WTC11 (cell line): ENCODE measurements at regions not wholly inside any gene's neighbourhood (a gene's known extent, or its start where the extent isn't known, plus 50 kb on each side); places are given as distances from the start of the nearest gene placed in this dataset.

ENCODE experiments used
- CBFB ChIP-seq: sonication (generic); formaldehyde crosslinking; IDR thresholded peaks from 2 replicates; pipeline ENCODE4 v1.8.1; 2022; ENCODE audit warnings: mild to moderate bottlenecking, low read depth, missing genetic modification reagents
- FOXP1 ChIP-seq: sonication (generic); formaldehyde crosslinking; IDR thresholded peaks from 2 replicates; pipeline ENCODE4 v1.8.0; 2022; ENCODE audit warnings: missing genetic modification reagents, mild to moderate bottlenecking, moderate library complexity, borderline replicate concordance
- JUN ChIP-seq: sonication (generic); formaldehyde crosslinking; IDR thresholded peaks from 2 replicates; pipeline ENCODE4 v1.8.0; 2023; ENCODE audit warnings: mild to moderate bottlenecking, missing genetic modification reagents
- NR2C2 ChIP-seq: sonication (generic); formaldehyde crosslinking; IDR thresholded peaks from 2 replicates; pipeline ENCODE4 v1.8.0; 2022; ENCODE audit warnings: mild to moderate bottlenecking, missing genetic modification reagents
- NR3C1 ChIP-seq: sonication (generic); formaldehyde crosslinking; conservative IDR thresholded peaks from 2 replicates; pipeline ENCODE4 v1.8.1; 2023; ENCODE audit warnings: low read depth, mild to moderate bottlenecking, missing genetic modification reagents
- TCF7 ChIP-seq: sonication (generic); formaldehyde crosslinking; IDR thresholded peaks from 2 replicates; pipeline ENCODE4 v1.8.0; 2022; ENCODE audit warnings: mild to moderate bottlenecking, low read depth, missing genetic modification reagents, moderate library complexity
- TP53 ChIP-seq: sonication (generic); formaldehyde crosslinking; IDR thresholded peaks from 2 replicates; pipeline ENCODE4 v1.8.1; 2023; ENCODE audit warnings: mild to moderate bottlenecking, missing genetic modification reagents
- TF ChIP-seq, protein P1 (sequence below): fragments of 200-600 bp; IDR thresholded peaks from 2 replicates; pipeline ENCODE4 v1.8.0; 2022; ENCODE audit warnings: antibody characterized with exemption
- TF ChIP-seq, protein P2 (sequence below): sonication (generic); formaldehyde crosslinking; IDR thresholded peaks from 2 replicates; pipeline ENCODE4 v1.8.0; 2022; ENCODE audit warnings: mild to moderate bottlenecking, missing genetic modification reagents
- TF ChIP-seq, protein P3 (sequence below): sonication (generic); formaldehyde crosslinking; IDR thresholded peaks from 2 replicates; pipeline ENCODE4 v1.8.1; 2023; ENCODE audit warnings: mild to moderate bottlenecking, missing genetic modification reagents, moderate library complexity

DNA sequence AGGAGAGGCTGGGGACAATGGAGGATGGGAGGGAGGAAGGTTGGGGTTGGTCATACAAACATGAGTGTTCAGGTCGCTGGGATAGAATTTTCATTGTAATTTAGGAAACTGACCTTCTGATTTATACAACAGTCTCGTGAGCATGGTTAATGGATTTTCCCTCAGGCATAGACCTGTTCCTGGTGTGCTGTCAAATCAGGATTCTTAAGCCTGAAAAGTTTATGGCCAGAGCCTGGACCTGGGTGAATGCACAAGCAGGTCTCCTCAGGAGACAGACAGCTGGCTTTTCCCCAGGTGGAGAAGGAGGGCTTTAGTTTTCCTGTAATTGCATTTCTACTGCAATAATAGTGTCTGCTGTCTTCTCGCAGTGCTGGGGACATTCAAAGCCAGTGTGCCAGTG, 338.0 kb downstream of the SHQ1 start:
- TF ChIP-seq FOXP1 (CRISPR knock-in tag) = no peak
- TF ChIP-seq, protein P1, sequence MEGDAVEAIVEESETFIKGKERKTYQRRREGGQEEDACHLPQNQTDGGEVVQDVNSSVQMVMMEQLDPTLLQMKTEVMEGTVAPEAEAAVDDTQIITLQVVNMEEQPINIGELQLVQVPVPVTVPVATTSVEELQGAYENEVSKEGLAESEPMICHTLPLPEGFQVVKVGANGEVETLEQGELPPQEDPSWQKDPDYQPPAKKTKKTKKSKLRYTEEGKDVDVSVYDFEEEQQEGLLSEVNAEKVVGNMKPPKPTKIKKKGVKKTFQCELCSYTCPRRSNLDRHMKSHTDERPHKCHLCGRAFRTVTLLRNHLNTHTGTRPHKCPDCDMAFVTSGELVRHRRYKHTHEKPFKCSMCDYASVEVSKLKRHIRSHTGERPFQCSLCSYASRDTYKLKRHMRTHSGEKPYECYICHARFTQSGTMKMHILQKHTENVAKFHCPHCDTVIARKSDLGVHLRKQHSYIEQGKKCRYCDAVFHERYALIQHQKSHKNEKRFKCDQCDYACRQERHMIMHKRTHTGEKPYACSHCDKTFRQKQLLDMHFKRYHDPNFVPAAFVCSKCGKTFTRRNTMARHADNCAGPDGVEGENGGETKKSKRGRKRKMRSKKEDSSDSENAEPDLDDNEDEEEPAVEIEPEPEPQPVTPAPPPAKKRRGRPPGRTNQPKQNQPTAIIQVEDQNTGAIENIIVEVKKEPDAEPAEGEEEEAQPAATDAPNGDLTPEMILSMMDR = no peak
- TF ChIP-seq NR2C2 (CRISPR knock-in tag) = no peak
- no peak for TF ChIP-seq JUN (CRISPR knock-in tag)
- no peak for TF ChIP-seq TP53 (CRISPR knock-in tag)
- TF ChIP-seq, protein P2, sequence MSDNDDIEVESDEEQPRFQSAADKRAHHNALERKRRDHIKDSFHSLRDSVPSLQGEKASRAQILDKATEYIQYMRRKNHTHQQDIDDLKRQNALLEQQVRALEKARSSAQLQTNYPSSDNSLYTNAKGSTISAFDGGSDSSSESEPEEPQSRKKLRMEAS = no peak
- no peak for TF ChIP-seq TCF7 (CRISPR knock-in tag)
- TF ChIP-seq CBFB (CRISPR knock-in tag) = no peak
- no peak for TF ChIP-seq NR3C1 (CRISPR knock-in tag)
- TF ChIP-seq, protein P3, sequence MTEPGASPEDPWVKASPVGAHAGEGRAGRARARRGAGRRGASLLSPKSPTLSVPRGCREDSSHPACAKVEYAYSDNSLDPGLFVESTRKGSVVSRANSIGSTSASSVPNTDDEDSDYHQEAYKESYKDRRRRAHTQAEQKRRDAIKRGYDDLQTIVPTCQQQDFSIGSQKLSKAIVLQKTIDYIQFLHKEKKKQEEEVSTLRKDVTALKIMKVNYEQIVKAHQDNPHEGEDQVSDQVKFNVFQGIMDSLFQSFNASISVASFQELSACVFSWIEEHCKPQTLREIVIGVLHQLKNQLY (CRISPR knock-in tag) = no peak
